ENCODE measurements at regions not wholly inside any gene's neighbourhood (a gene's known extent, or its start where the extent isn't known, plus 50 kb on each side); places are given as distances from the start of the nearest gene placed in this dataset.

DNA sequence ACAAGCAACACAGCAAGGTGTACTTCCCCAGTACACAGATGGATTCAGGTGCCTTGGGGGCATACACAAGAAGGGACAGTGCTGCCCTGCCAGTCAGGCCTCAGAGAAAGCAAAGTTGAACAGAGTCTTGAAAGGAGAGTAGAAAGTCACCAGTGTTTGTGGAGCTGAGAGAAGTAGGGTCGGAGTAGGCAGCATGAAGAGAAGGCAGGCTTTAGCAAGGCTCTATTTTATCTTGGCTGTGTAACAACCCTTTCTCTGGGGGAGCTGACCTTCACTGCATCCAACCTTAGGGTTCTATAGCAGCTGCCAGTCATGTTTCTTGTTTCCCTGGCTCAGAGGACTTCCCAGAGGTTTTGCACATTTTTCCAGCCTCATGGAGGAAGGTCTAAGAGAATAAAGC, 77.4 kb upstream of the BLID start:
- H3K4me1 ChIP-seq (ENCODE audit: insufficient read depth, low read length, poor library complexity, severe bottlenecking), result no peaks in the 10 kb centered on the region

GRCh38 chr11:122192634-122193255, 76.7 kb upstream of the BLID start:
- H4K20me1 ChIP-seq (ENCODE audit: insufficient read depth, low read length, poor library complexity, severe bottlenecking), result no peaks in the 10 kb centered on the region
- H3K79me2 ChIP-seq (ENCODE audit: insufficient read depth, low read length), result no peaks in the 10 kb centered on the region

More for the DNA sequence above, 77.4 kb upstream of the BLID start:
- no peaks in the 10 kb centered on the region for H4K20me1 ChIP-seq (ENCODE audit: insufficient read depth, low read length, poor library complexity, severe bottlenecking)
- H3K79me2 ChIP-seq (ENCODE audit: insufficient read depth, low read length), result no peaks in the 10 kb centered on the region
- H2AFZ ChIP-seq (ENCODE audit: low read length), result no peak overlapping the region
- no peaks in the 10 kb centered on the region for H3K27me3 ChIP-seq (ENCODE audit: insufficient read depth, low read length, poor library complexity, severe bottlenecking)
- H3K9me3 ChIP-seq (ENCODE audit: insufficient read depth, low read depth, low read length), result no peaks in the 10 kb centered on the region
- no peak for TF ChIP-seq EZH2phosphoT487 (IDR thresholded peaks at IDR 0.05; ENCODE audit: borderline replicate concordance)
- no peak for TF ChIP-seq CTCF (conservative IDR thresholded peaks at IDR 0.05; ENCODE audit: low read length)
- no peaks in the 10 kb centered on the region for H3F3A ChIP-seq (ENCODE audit: low read depth)
- no peaks in the 10 kb centered on the region for H3K9me2 ChIP-seq (replicated peaks; ENCODE audit: low read depth, low read length)
- H3K4me3 ChIP-seq (ENCODE audit: low read length, poor library complexity, severe bottlenecking), result no peak overlapping the region
- no peak overlapping the region for H3K9ac ChIP-seq (ENCODE audit: low read depth, low read length, poor library complexity, severe bottlenecking)
- no peaks in the 10 kb centered on the region for H3K36me3 ChIP-seq (ENCODE audit: insufficient read depth, low read length)
- H3K4me2 ChIP-seq (ENCODE audit: low read depth, low read length, poor library complexity, severe bottlenecking), result no peak overlapping the region

DNA sequence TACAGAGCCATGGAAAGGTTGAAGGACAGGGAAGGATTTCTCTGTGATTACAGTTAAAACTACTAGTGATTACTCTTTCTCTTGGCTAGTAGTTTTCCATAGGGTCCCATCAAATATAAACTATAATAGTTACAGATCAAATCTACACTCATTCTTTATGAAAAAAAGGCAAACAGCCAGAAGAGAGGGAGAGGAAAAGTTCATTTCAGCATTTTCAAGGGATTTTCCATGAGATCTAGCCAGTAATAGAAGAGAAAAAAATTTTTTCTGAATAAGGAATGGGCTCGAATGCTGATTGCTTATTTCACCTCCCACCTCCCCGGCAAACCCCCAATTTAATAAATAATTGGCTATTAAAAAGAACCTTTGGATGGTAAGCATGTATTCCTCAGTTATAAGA, 74.8 kb upstream of the BLID start:
- TF ChIP-seq CTCF (conservative IDR thresholded peaks at IDR 0.05; ENCODE audit: low read length) (no peak), EZH2phosphoT487 (IDR thresholded peaks at IDR 0.05; ENCODE audit: borderline replicate concordance) (no peak)
- Histone ChIP-seq H3K9ac (ENCODE audit: low read depth, low read length, poor library complexity, severe bottlenecking) (no peak overlapping the region), H3K36me3 (ENCODE audit: insufficient read depth, low read length) (no peaks in the 10 kb centered on the region), H3K79me2 (ENCODE audit: insufficient read depth, low read length) (no peaks in the 10 kb centered on the region), H3K4me2 (ENCODE audit: low read depth, low read length, poor library complexity, severe bottlenecking) (no peak overlapping the region), H4K20me1 (ENCODE audit: insufficient read depth, low read length, poor library complexity, severe bottlenecking) (no peaks in the 10 kb centered on the region), H3K4me3 (ENCODE audit: low read length, poor library complexity, severe bottlenecking) (no peak overlapping the region), H3F3A (ENCODE audit: low read depth) (no peaks in the 10 kb centered on the region), H3K9me3 (ENCODE audit: insufficient read depth, low read depth, low read length) (no peaks in the 10 kb centered on the region), H2AFZ (ENCODE audit: low read length) (no peak overlapping the region), H3K4me1 (ENCODE audit: insufficient read depth, low read length, poor library complexity, severe bottlenecking) (no peaks in the 10 kb centered on the region), H3K27me3 (ENCODE audit: insufficient read depth, low read length, poor library complexity, severe bottlenecking) (no peaks in the 10 kb centered on the region), H3K9me2 (replicated peaks; ENCODE audit: low read depth, low read length) (no peaks in the 10 kb centered on the region)

More at GRCh38 chr11:122192634-122193255, 76.7 kb upstream of the BLID start:
- H3K9me3 ChIP-seq (ENCODE audit: insufficient read depth, low read depth, low read length), result no peaks in the 10 kb centered on the region
- no peak overlapping the region for H3K4me2 ChIP-seq (ENCODE audit: low read depth, low read length, poor library complexity, severe bottlenecking)
- no peaks in the 10 kb centered on the region for H3K4me1 ChIP-seq (ENCODE audit: insufficient read depth, low read length, poor library complexity, severe bottlenecking)
- no peak overlapping the region for H3K9ac ChIP-seq (ENCODE audit: low read depth, low read length, poor library complexity, severe bottlenecking)
- no peaks in the 10 kb centered on the region for H3F3A ChIP-seq (ENCODE audit: low read depth)
- H3K9me2 ChIP-seq (replicated peaks; ENCODE audit: low read depth, low read length), result no peaks in the 10 kb centered on the region
- H2AFZ ChIP-seq (ENCODE audit: low read length), result no peak overlapping the region
- TF ChIP-seq CTCF (conservative IDR thresholded peaks at IDR 0.05; ENCODE audit: low read length), result no peak
- TF ChIP-seq EZH2phosphoT487 (IDR thresholded peaks at IDR 0.05; ENCODE audit: borderline replicate concordance), result no peak
- H3K4me3 ChIP-seq (ENCODE audit: low read length, poor library complexity, severe bottlenecking), result no peak overlapping the region
- H3K36me3 ChIP-seq (ENCODE audit: insufficient read depth, low read length), result no peaks in the 10 kb centered on the region
- H3K27me3 ChIP-seq (ENCODE audit: insufficient read depth, low read length, poor library complexity, severe bottlenecking), result no peaks in the 10 kb centered on the region

Measured in Loucy (cell line).